Erythroblast (primary cell): ENCODE measurements at regions not wholly inside any gene's neighbourhood (a gene's known extent, or its start where the extent isn't known, plus 50 kb on each side); places are given as distances from the start of the nearest gene placed in this dataset.

Source experiments
- DNase-seq, 2 experiments: peaks; one replicate each; lab custom pipeline; 2025; lab: John Stamatoyannopoulos, UW
- GATA1 ChIP-seq: IDR thresholded peaks from 2 replicates; pipeline ENCODE4 v1.6.1; 2011; ENCODE audit warnings: low read depth, mild to moderate bottlenecking, control low read depth, low read length, moderate library complexity
- POLR2A ChIP-seq: IDR thresholded peaks from 2 replicates; pipeline ENCODE4 v1.6.1; 2011; ENCODE audit warnings: mild to moderate bottlenecking, low read length

- TF ChIP-seq POLR2A (no peak), GATA1 (no peak)
- no peak for DNase-seq
Observed at GRCh38 chr6:119449331-119450156, 100.0 kb upstream of the MAN1A1 start.

- DNase-seq: no peak
- TF ChIP-seq POLR2A (no peak), GATA1 (no peak)
Observed at GRCh38 chr6:119447921-119448320, 98.4 kb upstream of the MAN1A1 start.

- no peak for TF ChIP-seq POLR2A
- TF ChIP-seq GATA1: no peak
- peak in 1 of 2 experiments; percentile 8 for DNase-seq
Observed at GRCh38 chr6:119446609-119447008, 97.0 kb upstream of the MAN1A1 start.

- TF ChIP-seq POLR2A (no peak), GATA1 (no peak)
- peak in 1 of 2 experiments; percentile 52 for DNase-seq
Observed at GRCh38 chr6:119446115-119446554, 96.6 kb upstream of the MAN1A1 start.

- TF ChIP-seq POLR2A: no peak
- TF ChIP-seq GATA1: no peak
- DNase-seq: no peak
Observed at GRCh38 chr6:119445666-119446065, 96.1 kb upstream of the MAN1A1 start.

- no peak for TF ChIP-seq POLR2A
- no peak for TF ChIP-seq GATA1
- DNase-seq: peak; percentile 12 to 23
Observed at GRCh38 chr6:119444642-119445557, 95.3 kb upstream of the MAN1A1 start.

- TF ChIP-seq GATA1: no peak
- no peak for TF ChIP-seq POLR2A
- peak in 1 of 2 experiments; percentile 12 for DNase-seq
Observed at GRCh38 chr6:119443993-119444641, 94.6 kb upstream of the MAN1A1 start.

- TF ChIP-seq POLR2A (no peak), GATA1 (no peak)
- no peak for DNase-seq
Observed at GRCh38 chr6:119442776-119443184, 93.2 kb upstream of the MAN1A1 start.

GRCh38 chr6:119440953-119441352, 91.4 kb upstream of the MAN1A1 start:
- TF ChIP-seq GATA1 (no peak), POLR2A (no peak)
- no peak for DNase-seq

GRCh38 chr6:119436583-119436982, 87.0 kb upstream of the MAN1A1 start:
- TF ChIP-seq GATA1: no peak
- no peak for TF ChIP-seq POLR2A
- no peak for DNase-seq

GRCh38 chr6:119431799-119432198, 82.2 kb upstream of the MAN1A1 start:
- no peak for DNase-seq

GRCh38 chr6:119430805-119431204, 81.2 kb upstream of the MAN1A1 start:
- DNase-seq: no peak
- TF ChIP-seq GATA1 (no peak), POLR2A (no peak)

More at GRCh38 chr6:119431799-119432198, 82.2 kb upstream of the MAN1A1 start:
- TF ChIP-seq POLR2A (no peak), GATA1 (no peak)

GRCh38 chr6:119428633-119429032, 79.1 kb upstream of the MAN1A1 start:
- DNase-seq: no peak
- TF ChIP-seq GATA1: no peak
- no peak for TF ChIP-seq POLR2A
